Endothelial cell of umbilical vein (primary cell): ENCODE measurements at regions not wholly inside any gene's neighbourhood (a gene's known extent, or its start where the extent isn't known, plus 50 kb on each side); places are given as distances from the start of the nearest gene placed in this dataset.

Experiments used
- BruUV-seq: library from RNA; stranded (reverse); fragments of 400-500 nt; replicated peaks from 2 replicates; lab custom pipeline; 2021; lab: Mats Ljungman, UMichigan
- CTCF ChIA-PET: fragments of 300-600, 350-600 bp; sonication (Branson Sonifier 250); formaldehyde crosslinking; loops from one replicate; lab custom pipeline; 2021; ENCODE audit warnings: antibody characterized with exemption, inconsistent platforms; lab: Charles Lee
- POLR2A ChIA-PET: fragments of 300-600, 350-600 bp; sonication (Branson Sonifier 250); formaldehyde crosslinking; loops from one replicate; lab custom pipeline; 2021; ENCODE audit warnings: antibody characterized with exemption, inconsistent platforms; lab: Charles Lee
- DNase-seq: peaks from one replicate; pipeline ENCODE4 v3.0.0-alpha.2; 2011; ENCODE audit warnings: low read depth, low spot score
- FAIRE-seq: peaks from 2 replicates; lab custom pipeline; 2011; peaks lifted over from hg19 to GRCh38; lab: Jason Lieb, UNC
- H2AFZ ChIP-seq: 2 replicates; pipeline ENCODE4 v1.6.0; 2012; ENCODE audit warnings: low read depth, low read length, control low read depth, inconsistent platforms
- H3K27ac ChIP-seq: 2 replicates; pipeline ENCODE4 v1.5.1; 2011; ENCODE audit warnings: low read depth, mild to moderate bottlenecking, control low read depth, low read length, moderate library complexity; ENCODE audit not compliant: insufficient read depth
- H3K27me3 ChIP-seq, 2 experiments: 2 replicates each; pipeline versions ENCODE4 v1.6.0 to v1.6.1; 2011; ENCODE audit warnings: low read length in 2 of 2, mixed read lengths in 1 of 2; ENCODE audit not compliant: control insufficient read depth in 2 of 2, insufficient read depth in 2 of 2
- H3K36me3 ChIP-seq, 2 experiments: 2 replicates in 1 of 2; 3 replicates in 1 of 2; pipeline ENCODE4 v1.5.1; 2011; ENCODE audit warnings: low read length in 2 of 2, mild to moderate bottlenecking in 1 of 2, moderate library complexity in 1 of 2; ENCODE audit not compliant: control insufficient read depth in 2 of 2, insufficient read depth in 2 of 2; ENCODE audit errors: extremely low read depth in 1 of 2
- H3K4me1 ChIP-seq: 3 replicates; pipeline ENCODE4 v1.5.1; 2011; ENCODE audit warnings: mild to moderate bottlenecking, low read length; ENCODE audit not compliant: control insufficient read depth, insufficient read depth; ENCODE audit errors: extremely low read depth
- H3K4me2 ChIP-seq: 2 replicates; pipeline ENCODE4 v1.6.1; 2011; ENCODE audit warnings: low read length, control low read depth, mixed read lengths; ENCODE audit not compliant: insufficient read depth
- H3K4me3 ChIP-seq, 3 experiments: fragments of 200-600 bp in 1 of 3; sonication (generic), shearing (Covaris generic) in 1 of 3; replicated peaks in 1 of 3; 2 replicates each; pipeline ENCODE4 v1.5.1; 2011 to 2016; ENCODE audit warnings: control low read depth in 3 of 3, low read length in 3 of 3, mild to moderate bottlenecking in 2 of 3, inconsistent platforms in 1 of 3, low read depth in 1 of 3, moderate library complexity in 1 of 3; ENCODE audit not compliant: insufficient read depth in 1 of 3
- H3K79me2 ChIP-seq: 2 replicates; pipeline ENCODE4 v1.6.0; 2012; ENCODE audit warnings: low read length, inconsistent platforms; ENCODE audit not compliant: control insufficient read depth, insufficient read depth
- H3K9ac ChIP-seq: replicated peaks from 2 replicates; pipeline ENCODE3; 2011; ENCODE audit warnings: low read length, control low read depth; ENCODE audit not compliant: insufficient read depth; ENCODE audit errors: extremely low read depth
- H3K9me1 ChIP-seq: replicated peaks from 3 replicates; pipeline ENCODE4 v1.6.0; 2011; ENCODE audit warnings: mild to moderate bottlenecking, low read length; ENCODE audit not compliant: control insufficient read depth, insufficient read depth; ENCODE audit errors: extremely low read depth
- H3K9me3 ChIP-seq: replicated peaks from 2 replicates; pipeline ENCODE4 v1.5.1; 2012; ENCODE audit warnings: low read length, inconsistent platforms; ENCODE audit not compliant: control insufficient read depth, insufficient read depth
- H4K20me1 ChIP-seq: replicated peaks from 2 replicates; pipeline ENCODE3; 2011; ENCODE audit warnings: mild to moderate bottlenecking, low read length; ENCODE audit not compliant: control insufficient read depth, insufficient read depth; ENCODE audit errors: extremely low read depth
- EZH2 ChIP-seq: IDR thresholded peaks from 2 replicates; pipeline ENCODE4 v1.6.1; 2012; ENCODE audit warnings: borderline replicate concordance, low read depth, mild to moderate bottlenecking, moderate library complexity, low read length, inconsistent platforms; ENCODE audit not compliant: severe bottlenecking
- FOS ChIP-seq: IDR thresholded peaks from 2 replicates; pipeline ENCODE4 v1.6.1; 2011; ENCODE audit warnings: mild to moderate bottlenecking, low read length, moderate library complexity, borderline replicate concordance; ENCODE audit not compliant: insufficient read depth
- GATA2 ChIP-seq: IDR thresholded peaks from 2 replicates; pipeline ENCODE4 v1.7.0; 2011; ENCODE audit warnings: low read depth, mild to moderate bottlenecking, moderate library complexity, mixed read lengths, low read length; ENCODE audit not compliant: insufficient read length, insufficient read depth
- JUN ChIP-seq: IDR thresholded peaks from 2 replicates; pipeline ENCODE4 v1.6.1; 2011; ENCODE audit warnings: borderline replicate concordance, low read depth; ENCODE audit not compliant: insufficient read length, insufficient read depth
- MYC ChIP-seq: IDR thresholded peaks from one replicate; pipeline ENCODE4 v1.6.1; 2011; ENCODE audit warnings: mild to moderate bottlenecking, low read depth, low read length
- POLR2A ChIP-seq: IDR thresholded peaks from 2 replicates; pipeline ENCODE4 v1.6.1; 2012; ENCODE audit warnings: low read depth, mild to moderate bottlenecking, control low read depth, low read length
- POLR2AphosphoS5 ChIP-seq: IDR thresholded peaks from 2 replicates; pipeline ENCODE4 v1.6.1; 2012; ENCODE audit warnings: low read depth, mild to moderate bottlenecking, control low read depth, low read length, moderate library complexity; ENCODE audit not compliant: insufficient read depth
- dilution Hi-C: fragments of 300-500 bp; cut with MboI; formaldehyde crosslinking; loops from one replicate; pipeline ENCODE4 v1.15.0; 2019; ENCODE audit warnings: low sequenced_read_pairs; ENCODE audit not compliant: extremely low pct_ligation_motif_present
- intact Hi-C: fragments of 100-400 bp; cut with micrococcal nuclease; formaldehyde crosslinking; loops from one replicate; pipeline ENCODE4 v1.10.0; 2022
- TF ChIP-seq, protein P1 (sequence below), 2 donors: IDR thresholded peaks; 1 replicate in 1 of 2; 2 replicates in 1 of 2; pipeline ENCODE4 v1.5.1; 2011; ENCODE audit warnings: low read length in 2 of 2, mild to moderate bottlenecking in 2 of 2, moderate library complexity in 2 of 2, control low read depth in 1 of 2, inconsistent platforms in 1 of 2, low read depth in 1 of 2; ENCODE audit not compliant: insufficient read depth in 1 of 2; ENCODE audit errors: extremely low read depth in 1 of 2
- TF ChIP-seq, protein P2 (sequence below): IDR thresholded peaks from 2 replicates; pipeline ENCODE4 v1.6.1; 2011; ENCODE audit not compliant: insufficient read depth, insufficient read length

DNA sequence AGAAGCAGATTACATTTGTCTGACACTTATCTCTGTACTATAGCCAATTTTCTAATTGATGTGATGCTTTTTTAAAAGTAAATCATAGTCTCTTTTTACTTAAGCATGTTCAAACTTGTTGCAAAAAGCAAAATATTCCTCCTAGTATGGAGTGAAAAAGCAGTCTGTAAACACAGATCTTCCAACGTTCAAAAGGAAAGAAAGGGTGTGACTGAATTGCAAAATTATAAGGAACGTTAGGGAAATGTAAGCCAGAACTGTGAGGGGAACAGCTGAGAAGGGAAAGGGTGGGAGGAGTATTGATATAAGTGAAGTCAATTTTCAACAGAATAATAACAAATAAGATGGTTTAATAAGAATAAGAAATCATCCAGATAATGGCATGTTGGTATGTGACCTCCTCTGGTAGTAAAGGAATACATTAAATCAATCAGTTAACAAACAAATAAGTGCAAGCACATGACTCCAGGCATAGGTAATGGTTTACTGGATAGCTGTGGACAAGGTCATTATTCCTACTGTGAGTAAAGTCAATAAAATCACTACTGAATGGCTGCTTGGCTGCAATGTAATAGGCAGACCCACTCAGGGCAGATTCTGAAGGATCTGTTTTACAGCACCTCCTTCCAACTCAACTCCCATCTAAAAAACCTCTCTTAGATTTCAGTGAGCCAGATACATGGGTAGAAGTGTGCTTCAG lies 239.1 kb upstream of the NMUR2 start:
- H3K36me3 ChIP-seq = no peaks in the 10 kb centered on the region
- no peak for DNase-seq
- POLR2A ChIA-PET = no interaction called here
- no peaks in the 10 kb centered on the region for H4K20me1 ChIP-seq
- H3K9me3 ChIP-seq = peaks cover 2% of the 10 kb centered on the region
- no peaks in the 10 kb centered on the region for H3K27me3 ChIP-seq
- TF ChIP-seq MYC = no peak
- TF ChIP-seq FOS = no peak
- TF ChIP-seq POLR2AphosphoS5 = no peak
- TF ChIP-seq, protein P1, sequence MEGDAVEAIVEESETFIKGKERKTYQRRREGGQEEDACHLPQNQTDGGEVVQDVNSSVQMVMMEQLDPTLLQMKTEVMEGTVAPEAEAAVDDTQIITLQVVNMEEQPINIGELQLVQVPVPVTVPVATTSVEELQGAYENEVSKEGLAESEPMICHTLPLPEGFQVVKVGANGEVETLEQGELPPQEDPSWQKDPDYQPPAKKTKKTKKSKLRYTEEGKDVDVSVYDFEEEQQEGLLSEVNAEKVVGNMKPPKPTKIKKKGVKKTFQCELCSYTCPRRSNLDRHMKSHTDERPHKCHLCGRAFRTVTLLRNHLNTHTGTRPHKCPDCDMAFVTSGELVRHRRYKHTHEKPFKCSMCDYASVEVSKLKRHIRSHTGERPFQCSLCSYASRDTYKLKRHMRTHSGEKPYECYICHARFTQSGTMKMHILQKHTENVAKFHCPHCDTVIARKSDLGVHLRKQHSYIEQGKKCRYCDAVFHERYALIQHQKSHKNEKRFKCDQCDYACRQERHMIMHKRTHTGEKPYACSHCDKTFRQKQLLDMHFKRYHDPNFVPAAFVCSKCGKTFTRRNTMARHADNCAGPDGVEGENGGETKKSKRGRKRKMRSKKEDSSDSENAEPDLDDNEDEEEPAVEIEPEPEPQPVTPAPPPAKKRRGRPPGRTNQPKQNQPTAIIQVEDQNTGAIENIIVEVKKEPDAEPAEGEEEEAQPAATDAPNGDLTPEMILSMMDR (IDR thresholded peaks at IDR 0.05; ENCODE audit: extremely low read depth in 1 of 2, insufficient read depth in 1 of 2, low read depth in 1 of 2, low read length in 2 of 2) = no peak
- TF ChIP-seq GATA2 = no peak
- TF ChIP-seq, protein P2, sequence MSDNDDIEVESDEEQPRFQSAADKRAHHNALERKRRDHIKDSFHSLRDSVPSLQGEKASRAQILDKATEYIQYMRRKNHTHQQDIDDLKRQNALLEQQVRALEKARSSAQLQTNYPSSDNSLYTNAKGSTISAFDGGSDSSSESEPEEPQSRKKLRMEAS = no peak
- TF ChIP-seq JUN = no peak
- no peak for TF ChIP-seq EZH2
- TF ChIP-seq POLR2A = no peak
- dilution Hi-C loops (no loop called here), intact Hi-C loops (no loop called here)
- FAIRE-seq = no peak
- no TSS peak for BruUV-seq
- H3K79me2 ChIP-seq = no peaks in the 10 kb centered on the region
- no peaks in the 10 kb centered on the region for H3K9me1 ChIP-seq
- CTCF ChIA-PET = no interaction called here
- H3K4me1 ChIP-seq = no peaks in the 10 kb centered on the region
- H3K27ac ChIP-seq = no peak overlapping the region
- no peak overlapping the region for H3K4me2 ChIP-seq
- H2AFZ ChIP-seq = no peak overlapping the region
- no peak overlapping the region for H3K9ac ChIP-seq
- no peak overlapping the region for H3K4me3 ChIP-seq
